ENCODE measurements at regions not wholly inside any gene's neighbourhood (a gene's known extent, or its start where the extent isn't known, plus 50 kb on each side); places are given as distances from the start of the nearest gene placed in this dataset.

DNA sequence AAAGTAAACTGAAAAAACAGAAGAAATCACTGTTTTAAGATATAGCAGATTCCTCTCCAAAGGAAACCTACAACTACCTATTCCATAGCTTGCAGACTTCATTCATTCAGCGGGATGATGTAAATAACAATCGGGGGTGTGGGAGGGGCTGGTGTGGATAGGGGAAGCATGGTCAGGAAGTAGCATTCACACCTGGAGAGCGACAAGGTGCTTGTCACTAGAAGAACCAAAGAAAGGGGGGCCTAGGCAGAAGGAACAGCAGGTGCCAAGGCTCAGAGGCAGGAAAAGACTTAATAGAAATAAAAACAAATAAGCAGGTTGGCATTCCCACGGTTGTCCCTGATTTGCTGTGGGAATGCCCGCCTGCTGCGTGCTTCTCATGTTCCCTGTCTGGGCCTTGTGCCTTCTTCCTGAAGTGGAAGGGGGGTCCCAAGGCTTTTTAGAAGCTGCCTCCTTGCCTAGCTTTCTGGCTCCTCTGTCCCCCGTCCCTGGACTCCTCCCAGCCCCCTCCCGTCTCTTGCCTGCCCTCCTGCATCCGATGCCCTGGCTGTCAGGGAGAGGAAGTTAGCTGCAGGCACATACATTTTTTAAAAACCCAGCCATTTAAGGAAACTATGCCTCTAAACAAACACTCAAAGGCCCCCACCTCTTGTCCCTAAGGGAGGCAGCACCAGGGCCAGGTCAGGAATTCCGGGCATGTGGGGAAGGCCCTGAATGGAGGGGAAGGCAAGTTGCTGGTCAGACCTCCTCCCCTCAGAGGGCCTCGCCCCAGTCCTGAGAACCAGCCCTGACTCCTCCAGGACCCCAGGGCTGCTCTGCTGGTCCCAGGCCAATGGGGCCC lies 54.7 kb upstream of the PRDM11 start:
- DNase-seq: no peak

- DNase-seq: no peak
These were observed 54.0 kb upstream of the PRDM11 start for GRCh38 chr11:45092404-45092785.

DNA sequence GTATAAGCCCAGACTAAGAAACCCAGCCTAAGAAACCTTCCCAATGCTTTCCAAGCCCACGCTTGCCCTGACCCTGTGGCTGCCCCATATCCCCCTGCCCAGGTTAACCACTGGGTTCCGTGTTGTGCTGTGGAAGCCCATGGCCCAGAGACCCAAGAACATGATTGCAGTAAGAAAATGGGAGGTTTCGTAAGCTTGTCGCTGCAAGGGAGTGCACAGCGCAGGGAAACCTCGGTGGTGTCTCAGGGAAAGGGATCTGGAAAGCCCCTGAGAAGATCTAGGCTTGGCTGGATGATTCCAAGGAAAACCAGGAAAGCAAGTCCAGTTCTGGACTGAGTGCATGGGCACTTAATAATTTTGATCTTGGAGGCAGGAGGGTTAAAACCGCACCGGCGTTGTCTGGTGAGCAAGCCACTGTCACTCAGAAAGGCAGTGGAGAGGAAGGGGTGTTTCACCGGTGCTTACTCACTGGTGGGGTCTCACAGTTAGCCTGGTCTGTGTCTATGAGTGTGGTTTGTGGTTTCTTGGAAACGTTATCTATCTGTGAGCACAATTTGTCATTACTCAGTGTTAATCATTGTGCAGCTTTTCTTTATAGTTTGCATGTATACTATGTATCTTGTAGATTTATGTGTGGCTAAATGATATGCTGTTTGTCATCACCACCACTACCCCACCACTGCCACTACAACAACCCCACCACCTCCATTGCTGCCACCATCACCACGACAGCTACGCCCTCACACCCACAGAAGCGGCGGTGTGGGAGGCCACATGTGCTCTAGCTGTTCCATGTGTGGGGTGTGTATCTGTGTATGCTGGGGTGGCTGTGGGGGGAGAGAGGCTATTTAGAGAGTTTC lies 53.3 kb upstream of the PRDM11 start:
- no peak for DNase-seq

- DNase-seq: no peak
These were observed 52.5 kb upstream of the PRDM11 start for GRCh38 chr11:45093761-45094455.

- no peak for DNase-seq
These were observed 51.3 kb upstream of the PRDM11 start for GRCh38 chr11:45094958-45095690.

DNA sequence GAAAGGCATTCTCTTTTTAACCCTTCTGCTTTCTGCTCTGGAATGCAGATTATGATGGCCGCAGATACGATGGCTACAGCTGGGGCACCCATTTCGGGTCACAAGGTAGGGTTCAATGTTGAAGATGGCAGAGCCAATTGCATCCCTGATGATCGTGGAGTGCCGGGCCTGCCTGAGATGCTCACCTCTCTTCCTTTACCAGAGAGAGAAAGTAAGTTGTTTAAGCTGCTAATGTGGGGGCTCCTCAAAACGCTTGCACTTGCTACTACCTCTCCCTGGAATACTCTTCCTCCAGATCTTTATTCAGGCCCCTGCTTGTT lies 50.8 kb upstream of the PRDM11 start:
- DNase-seq: no peak

DNA sequence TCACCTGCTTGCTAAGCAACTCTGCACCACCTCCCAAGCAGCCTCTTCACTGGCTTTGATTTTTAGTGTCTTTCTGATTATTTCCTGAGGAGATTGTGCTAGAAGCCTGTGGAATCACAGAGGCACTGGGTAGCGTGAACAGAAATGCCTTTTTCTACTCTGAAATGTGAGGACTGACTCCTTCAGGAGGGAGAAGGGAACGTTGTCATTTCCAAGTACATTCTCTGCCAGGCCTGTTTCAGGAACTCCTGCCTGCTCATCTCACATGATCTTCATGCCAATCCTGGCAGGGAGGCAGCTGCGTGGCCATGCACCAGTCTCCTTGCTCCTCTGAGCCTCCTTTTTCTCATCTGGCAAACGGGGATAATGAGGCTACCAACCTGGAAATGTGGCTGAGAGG lies 49.8 kb upstream of the PRDM11 start:
- DNase-seq: no peak

All from NCI-H526 (cell line).